GM23338 (cell line): ENCODE measurements at regions not wholly inside any gene's neighbourhood (a gene's known extent, or its start where the extent isn't known, plus 50 kb on each side); places are given as distances from the start of the nearest gene placed in this dataset.

Experiments used
- ATAC-seq: fragments of 200-7000 bp; cut with Tn5 transposase; 3 replicates; pipeline ENCODE4 v1.9.1; 2020
- DNase-seq: peaks from one replicate; pipeline ENCODE4 v3.0.0-alpha.2; 2015; ENCODE audit warnings: low spot score
- H2AFZ ChIP-seq: fragments of 200-600 bp; sonication (generic); 2 replicates; pipeline ENCODE4 v1.8.0; 2016; ENCODE audit warnings: antibody characterized with exemption, mild to moderate bottlenecking, moderate library complexity
- H3F3A ChIP-seq: fragments of 200-600 bp; sonication (generic); replicated peaks from 2 replicates; pipeline ENCODE4 v1.8.0; 2017; ENCODE audit warnings: antibody characterized with exemption, mixed run types, low read depth
- H3K27ac ChIP-seq: fragments of 200-600 bp; sonication (generic); 2 replicates; pipeline ENCODE4 v1.6.1; 2016; ENCODE audit warnings: low read depth
- H3K27me3 ChIP-seq: fragments of 200-600 bp; sonication (generic); 2 replicates; pipeline ENCODE4 v1.8.0; 2016; ENCODE audit warnings: mild to moderate bottlenecking, mixed run types, moderate library complexity; ENCODE audit not compliant: insufficient read depth
- H3K36me3 ChIP-seq: fragments of 200-600 bp; sonication (generic); 2 replicates; pipeline ENCODE4 v1.8.0; 2016; ENCODE audit warnings: mild to moderate bottlenecking; ENCODE audit not compliant: insufficient read depth
- H3K4me1 ChIP-seq: fragments of 200-600 bp; sonication (generic); 2 replicates; pipeline ENCODE4 v1.8.0; 2016; ENCODE audit warnings: mild to moderate bottlenecking, moderate library complexity; ENCODE audit not compliant: insufficient read depth
- H3K4me2 ChIP-seq: fragments of 200-600 bp; sonication (generic); 2 replicates; pipeline ENCODE4 v1.7.1; 2017; ENCODE audit warnings: mixed run types
- H3K4me3 ChIP-seq: fragments of 200-600 bp; sonication (generic); 2 replicates; pipeline ENCODE4 v1.6.1; 2016; ENCODE audit warnings: mixed run types
- H3K79me2 ChIP-seq: fragments of 200-600 bp; sonication (generic); replicated peaks from 2 replicates; pipeline ENCODE4 v1.8.0; 2017; ENCODE audit warnings: mild to moderate bottlenecking; ENCODE audit not compliant: insufficient read depth
- H3K9me2 ChIP-seq: fragments of 200-600 bp; sonication (generic); 2 replicates; pipeline ENCODE4 v1.8.0; 2017; ENCODE audit not compliant: insufficient read depth
- H4K20me1 ChIP-seq: fragments of 200-600 bp; sonication (generic); replicated peaks from 2 replicates; pipeline ENCODE4 v1.8.0; 2017; ENCODE audit warnings: mild to moderate bottlenecking; ENCODE audit not compliant: insufficient read depth
- H3K27ac Mint-ChIP-seq: 2 replicates; pipeline ENCODE4 v1.8.0; 2020; ENCODE audit warnings: inconsistent platforms, mild to moderate bottlenecking, moderate library complexity, mixed read lengths
- H3K27me3 Mint-ChIP-seq: 3 replicates; pipeline ENCODE4 v1.8.0; 2022; ENCODE audit warnings: low read depth, mild to moderate bottlenecking, moderate library complexity, mixed read lengths, inconsistent platforms; ENCODE audit not compliant: insufficient read depth, poor library complexity
- H3K36me3 Mint-ChIP-seq: 3 replicates; pipeline ENCODE4 v1.8.0; 2021; ENCODE audit warnings: low read depth, mild to moderate bottlenecking, inconsistent platforms, moderate library complexity, mixed read lengths
- H3K4me1 Mint-ChIP-seq: 3 replicates; pipeline ENCODE4 v1.8.0; 2020; ENCODE audit warnings: mild to moderate bottlenecking, inconsistent platforms, mixed read lengths
- H3K4me3 Mint-ChIP-seq: 3 replicates; pipeline ENCODE4 v1.8.0; 2021; ENCODE audit warnings: moderate library complexity, mild to moderate bottlenecking, inconsistent platforms, mixed read lengths
- H3K9me3 Mint-ChIP-seq: 3 replicates; pipeline ENCODE4 v1.8.0; 2020; ENCODE audit warnings: moderate library complexity, mild to moderate bottlenecking, inconsistent platforms, mixed read lengths
- ETS1 ChIP-seq: IDR thresholded peaks from 2 replicates; pipeline ENCODE4 v1.6.1; 2016; ENCODE audit warnings: antibody characterized with exemption
- EZH2 ChIP-seq: fragments of 200-600 bp; sonication (generic); IDR thresholded peaks from one replicate; pipeline ENCODE4 v1.8.0; 2017; ENCODE audit warnings: antibody characterized with exemption, mild to moderate bottlenecking, low read depth; ENCODE audit not compliant: unreplicated experiment
- EZH2phosphoT487 ChIP-seq: fragments of 200-600 bp; sonication (generic); IDR thresholded peaks from one replicate; pipeline ENCODE4 v1.8.1; 2018; ENCODE audit warnings: antibody characterized with exemption; ENCODE audit not compliant: unreplicated experiment
- JUNB ChIP-seq: IDR thresholded peaks from one replicate; pipeline ENCODE4 v1.6.1; 2016; ENCODE audit warnings: antibody characterized with exemption; ENCODE audit not compliant: unreplicated experiment
- NANOG ChIP-seq: IDR thresholded peaks from 2 replicates; pipeline ENCODE4 v1.6.1; 2016; ENCODE audit warnings: antibody characterized with exemption, borderline replicate concordance
- STAT1 ChIP-seq: IDR thresholded peaks from one replicate; pipeline ENCODE4 v1.6.1; 2016; ENCODE audit warnings: antibody characterized with exemption; ENCODE audit not compliant: unreplicated experiment
- ZNF114 ChIP-seq: fragments of 250-450 bp; sonication (Bioruptor Pico); IDR thresholded peaks from 2 replicates; pipeline ENCODE4 v1.5.0; 2020; ENCODE audit warnings: mild to moderate bottlenecking, moderate library complexity
- ZNF462 ChIP-seq: fragments of 250-450 bp; sonication (Bioruptor Pico); IDR thresholded peaks from 2 replicates; pipeline ENCODE4 v1.5.0; 2020; ENCODE audit warnings: mild to moderate bottlenecking, moderate library complexity
- TF ChIP-seq, protein P1 (sequence below), 2 experiments: fragments of 200-600 bp in 1 of 2; sonication (generic) in 1 of 2; conservative IDR thresholded peaks; 2 replicates each; pipeline versions ENCODE4 v1.5.1 to v1.6.1; 2016 to 2017; ENCODE audit warnings: antibody characterized with exemption in 2 of 2, low read depth in 2 of 2, mild to moderate bottlenecking in 2 of 2, moderate library complexity in 1 of 2

- TF ChIP-seq ETS1 (no peak), JUNB (no peak), NANOG (no peak), ZNF462 (CRISPR knock-in tag) (no peak), STAT1 (no peak), EZH2 (no peak), EZH2phosphoT487 (no peak)
Measured at GRCh38 chrX:37955273-37955672, 51.1 kb upstream of the SYTL5 start (continued).

DNA sequence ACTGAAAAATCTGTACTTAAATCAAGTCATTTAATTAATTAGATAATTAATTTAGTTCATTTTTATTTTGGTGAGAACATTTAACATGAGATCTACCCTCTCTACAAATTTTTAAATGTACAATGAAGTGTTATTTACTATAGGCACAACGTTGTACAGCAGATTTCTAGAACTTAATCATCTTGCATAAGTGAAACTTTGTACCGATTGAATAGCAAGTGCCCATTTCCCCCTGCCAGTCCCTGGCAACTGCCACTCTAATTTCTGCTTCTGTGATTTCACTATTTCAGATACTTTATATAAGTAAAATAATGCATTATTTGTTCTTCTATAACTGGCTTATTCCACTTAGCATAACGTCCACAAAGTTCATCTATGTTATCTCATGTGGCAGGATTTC, 50.1 kb upstream of the SYTL5 start:
- no peaks in the 10 kb centered on the region for H4K20me1 ChIP-seq
- no peaks in the 10 kb centered on the region for H3K36me3 Mint-ChIP-seq
- no peaks in the 10 kb centered on the region for H3K4me1 Mint-ChIP-seq
- DNase-seq (no peak), ATAC-seq (no peak)
- H3K27me3 Mint-ChIP-seq, result no peaks in the 10 kb centered on the region
- H3F3A ChIP-seq, result no peaks in the 10 kb centered on the region
- H2AFZ ChIP-seq, result no peak overlapping the region
- H3K27me3 ChIP-seq, result no peaks in the 10 kb centered on the region
- no peak overlapping the region for H3K27ac Mint-ChIP-seq
- no peak overlapping the region for H3K4me3 Mint-ChIP-seq
- H3K79me2 ChIP-seq, result no peaks in the 10 kb centered on the region
- H3K27ac ChIP-seq, result no peak overlapping the region
- no peaks in the 10 kb centered on the region for H3K9me3 Mint-ChIP-seq
- H3K4me1 ChIP-seq, result no peaks in the 10 kb centered on the region
- no peak overlapping the region for H3K4me2 ChIP-seq
- H3K4me3 ChIP-seq, result no peak overlapping the region
- H3K9me2 ChIP-seq, result no peaks in the 10 kb centered on the region
- H3K36me3 ChIP-seq, result no peaks in the 10 kb centered on the region
- TF ChIP-seq ETS1 (no peak), JUNB (no peak), ZNF114 (CRISPR knock-in tag) (no peak)
- TF ChIP-seq, protein P1, sequence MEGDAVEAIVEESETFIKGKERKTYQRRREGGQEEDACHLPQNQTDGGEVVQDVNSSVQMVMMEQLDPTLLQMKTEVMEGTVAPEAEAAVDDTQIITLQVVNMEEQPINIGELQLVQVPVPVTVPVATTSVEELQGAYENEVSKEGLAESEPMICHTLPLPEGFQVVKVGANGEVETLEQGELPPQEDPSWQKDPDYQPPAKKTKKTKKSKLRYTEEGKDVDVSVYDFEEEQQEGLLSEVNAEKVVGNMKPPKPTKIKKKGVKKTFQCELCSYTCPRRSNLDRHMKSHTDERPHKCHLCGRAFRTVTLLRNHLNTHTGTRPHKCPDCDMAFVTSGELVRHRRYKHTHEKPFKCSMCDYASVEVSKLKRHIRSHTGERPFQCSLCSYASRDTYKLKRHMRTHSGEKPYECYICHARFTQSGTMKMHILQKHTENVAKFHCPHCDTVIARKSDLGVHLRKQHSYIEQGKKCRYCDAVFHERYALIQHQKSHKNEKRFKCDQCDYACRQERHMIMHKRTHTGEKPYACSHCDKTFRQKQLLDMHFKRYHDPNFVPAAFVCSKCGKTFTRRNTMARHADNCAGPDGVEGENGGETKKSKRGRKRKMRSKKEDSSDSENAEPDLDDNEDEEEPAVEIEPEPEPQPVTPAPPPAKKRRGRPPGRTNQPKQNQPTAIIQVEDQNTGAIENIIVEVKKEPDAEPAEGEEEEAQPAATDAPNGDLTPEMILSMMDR (conservative IDR thresholded peaks at IDR 0.05; ENCODE audit: low read depth in 2 of 2), result no peak
